H9 (cell line): ENCODE measurements at regions not wholly inside any gene's neighbourhood (a gene's known extent, or its start where the extent isn't known, plus 50 kb on each side); places are given as distances from the start of the nearest gene placed in this dataset.

Source experiments
- DNase-seq: peaks from one replicate; pipeline ENCODE4 v3.0.0-alpha.2; 2017
- H2AFZ ChIP-seq: one replicate; pipeline ENCODE4 v1.6.1; 2013; ENCODE audit warnings: mild to moderate bottlenecking, low read length, control low read depth, moderate library complexity
- H2AK5ac ChIP-seq: 2 replicates; pipeline ENCODE4 v1.6.1; 2013; ENCODE audit warnings: low read length, control low read depth, mixed read lengths; ENCODE audit not compliant: insufficient read length
- H2BK120ac ChIP-seq: one replicate; pipeline ENCODE4 v1.6.1; 2013; ENCODE audit warnings: low read depth, mild to moderate bottlenecking, low read length, control low read depth, inconsistent platforms; ENCODE audit not compliant: poor library complexity, severe bottlenecking
- H2BK12ac ChIP-seq: 2 replicates; pipeline ENCODE4 v1.6.1; 2013; ENCODE audit warnings: low read length, control low read depth, mixed read lengths, low read depth; ENCODE audit not compliant: insufficient read length
- H2BK15ac ChIP-seq: 2 replicates; pipeline ENCODE4 v1.6.1; 2013; ENCODE audit warnings: low read depth, low read length, control low read depth
- H2BK20ac ChIP-seq: one replicate; pipeline ENCODE4 v1.6.1; 2013; ENCODE audit warnings: low read depth, mild to moderate bottlenecking, low read length, control low read depth, inconsistent platforms; ENCODE audit not compliant: poor library complexity, severe bottlenecking
- H2BK5ac ChIP-seq: 2 replicates; pipeline ENCODE4 v1.6.1; 2013; ENCODE audit warnings: low read length, control low read depth, mixed read lengths; ENCODE audit not compliant: insufficient read length
- H3K14ac ChIP-seq: 2 replicates; pipeline ENCODE4 v1.6.1; 2013; ENCODE audit warnings: low read length, control low read depth; ENCODE audit not compliant: insufficient read depth
- H3K18ac ChIP-seq: 2 replicates; pipeline ENCODE4 v1.6.1; 2013; ENCODE audit warnings: low read depth, mild to moderate bottlenecking, mixed read lengths, low read length, control low read depth; ENCODE audit not compliant: insufficient read length
- H3K23ac ChIP-seq: 2 replicates; pipeline ENCODE4 v1.6.1; 2013; ENCODE audit warnings: low read length, control low read depth, mixed read lengths, low read depth; ENCODE audit not compliant: insufficient read length
- H3K23me2 ChIP-seq: 2 replicates; pipeline ENCODE4 v1.6.1; 2013; ENCODE audit warnings: low read depth, mild to moderate bottlenecking, mixed read lengths, low read length, control low read depth; ENCODE audit not compliant: insufficient read length, poor library complexity, severe bottlenecking
- H3K27ac ChIP-seq: 2 replicates; pipeline ENCODE4 v1.5.1; 2013; ENCODE audit warnings: low read length, control low read depth, mixed read lengths, low read depth; ENCODE audit not compliant: insufficient read length
- H3K27me3 ChIP-seq: 2 replicates; pipeline ENCODE4 v1.6.1; 2013; ENCODE audit warnings: low read length, control low read depth, inconsistent platforms; ENCODE audit not compliant: insufficient read depth
- H3K4ac ChIP-seq: 2 replicates; pipeline ENCODE4 v1.6.1; 2013; ENCODE audit warnings: low read depth, mild to moderate bottlenecking, control low read depth, inconsistent platforms, low read length, moderate library complexity
- H3K4me1 ChIP-seq: 2 replicates; pipeline ENCODE4 v1.6.1; 2013; ENCODE audit warnings: low read length, control low read depth, inconsistent platforms; ENCODE audit not compliant: insufficient read depth
- H3K4me2 ChIP-seq: 2 replicates; pipeline ENCODE4 v1.6.1; 2013; ENCODE audit warnings: low read length, control low read depth, mixed read lengths; ENCODE audit not compliant: insufficient read length, insufficient read depth
- H3K56ac ChIP-seq: 2 replicates; pipeline ENCODE4 v1.6.1; 2013; ENCODE audit warnings: low read depth, mild to moderate bottlenecking, mixed read lengths, low read length, control low read depth; ENCODE audit not compliant: insufficient read length
- H3K79me1 ChIP-seq: 2 replicates; pipeline ENCODE4 v1.6.1; 2013; ENCODE audit warnings: low read depth, mild to moderate bottlenecking, moderate library complexity, low read length, control low read depth, inconsistent platforms; ENCODE audit not compliant: insufficient read depth, poor library complexity, severe bottlenecking
- H3K79me2 ChIP-seq: 2 replicates; pipeline ENCODE4 v1.6.1; 2013; ENCODE audit warnings: low read length, control low read depth, inconsistent platforms; ENCODE audit not compliant: insufficient read depth
- H3K9ac ChIP-seq: 2 replicates; pipeline ENCODE4 v1.6.1; 2013; ENCODE audit warnings: low read length, control low read depth, mixed read lengths; ENCODE audit not compliant: insufficient read length; ENCODE audit errors: extremely low read depth
- H3K9me3 ChIP-seq: one replicate; pipeline ENCODE4 v1.6.1; 2013; ENCODE audit warnings: low read depth, low read length, inconsistent platforms; ENCODE audit not compliant: control insufficient read depth
- H3T11ph ChIP-seq: one replicate; pipeline ENCODE4 v1.6.1; 2013; ENCODE audit warnings: mild to moderate bottlenecking, low read length, control low read depth, inconsistent platforms
- H4K20me1 ChIP-seq: one replicate; pipeline ENCODE4 v1.6.1; 2013; ENCODE audit not compliant: control insufficient read depth, insufficient read length, insufficient read depth
- H4K5ac ChIP-seq: 2 replicates; pipeline ENCODE4 v1.6.1; 2013; ENCODE audit warnings: low read depth, mild to moderate bottlenecking, mixed read lengths, low read length, control low read depth; ENCODE audit not compliant: insufficient read length
- H4K8ac ChIP-seq: replicated peaks from 2 replicates; pipeline ENCODE4 v1.6.1; 2013; ENCODE audit warnings: low read length, control low read depth, mixed read lengths, low read depth; ENCODE audit not compliant: insufficient read length
- H4K91ac ChIP-seq: 2 replicates; pipeline ENCODE4 v1.6.1; 2013; ENCODE audit warnings: low read depth, mild to moderate bottlenecking, moderate library complexity, mixed read lengths, low read length, control low read depth; ENCODE audit not compliant: insufficient read length
- H3K27ac Mint-ChIP-seq, 3 experiments: 2 replicates in 2 of 3; 3 replicates in 1 of 3; pipeline ENCODE4 v1.8.0; 2020 to 2021; ENCODE audit warnings: mixed read lengths in 3 of 3, mild to moderate bottlenecking in 1 of 3, moderate library complexity in 1 of 3
- H3K27me3 Mint-ChIP-seq: 2 replicates; pipeline ENCODE4 v1.8.0; 2021; ENCODE audit warnings: low read depth, mild to moderate bottlenecking, moderate library complexity, mixed read lengths
- H3K36me3 Mint-ChIP-seq, 3 experiments: 2 replicates in 2 of 3; 3 replicates in 1 of 3; pipeline ENCODE4 v1.8.0; 2020 to 2021; ENCODE audit warnings: low read depth in 3 of 3, mixed read lengths in 3 of 3; ENCODE audit not compliant: insufficient read depth in 1 of 3
- H3K4me1 Mint-ChIP-seq, 2 experiments: 2 replicates each; pipeline ENCODE4 v1.8.0; 2020; ENCODE audit warnings: mixed read lengths in 2 of 2
- H3K4me3 Mint-ChIP-seq, 2 experiments: 2 replicates in 1 of 2; 3 replicates in 1 of 2; pipeline ENCODE4 v1.8.0; 2020 to 2021; ENCODE audit warnings: mild to moderate bottlenecking in 2 of 2, mixed read lengths in 2 of 2, moderate library complexity in 1 of 2
- H3K9me3 Mint-ChIP-seq, 2 experiments: 2 replicates in 1 of 2; 3 replicates in 1 of 2; pipeline ENCODE4 v1.8.0; 2020; ENCODE audit warnings: mild to moderate bottlenecking in 2 of 2, mixed read lengths in 2 of 2, moderate library complexity in 1 of 2
- WGBS: extraction: QIAGEN DNeasy Blood & Tissue Kit; methylation state at CpG from one replicate; pipeline ENCODE4 v1.1.7; 2013; ENCODE audit warnings: missing lambda C conversion rate, low lambda C conversion rate, mixed read lengths; ENCODE audit not compliant: insufficient read length; ENCODE audit errors: extremely low coverage; 5-methylcytosine and 5-hydroxymethylcytosine counted together
- TF ChIP-seq, protein P1 (sequence below): fragments of 200-600 bp; sonication (generic); conservative IDR thresholded peaks from 3 replicates; pipeline ENCODE4 v1.8.0; 2021; ENCODE audit warnings: antibody characterized with exemption, mild to moderate bottlenecking

DNA sequence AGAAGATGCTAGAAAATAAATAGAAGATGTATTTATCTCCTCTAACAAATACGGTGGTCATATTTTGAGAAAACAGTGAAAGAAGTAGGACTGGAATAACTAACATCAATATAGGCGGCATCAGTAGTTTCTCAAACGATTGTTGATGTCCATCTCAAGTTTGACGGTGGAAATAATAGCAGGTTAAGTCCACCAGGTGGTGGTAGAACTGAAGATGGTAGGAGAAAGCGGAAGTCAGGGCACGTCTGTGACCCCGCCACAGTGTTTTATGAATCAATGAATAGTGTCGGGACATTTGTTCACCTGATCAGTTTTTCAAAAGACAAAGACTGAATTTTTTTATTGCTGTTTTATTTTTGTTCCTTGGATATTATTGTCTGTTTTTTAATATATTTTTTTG is 706.4 kb upstream of the SLC10A2 start:
- Histone ChIP-seq H3K14ac (no peak overlapping the region), H2AK5ac (no peak overlapping the region), H4K5ac (no peak overlapping the region), H3K18ac (no peak overlapping the region), H4K20me1 (no peaks in the 10 kb centered on the region), H3K4me2 (no peak overlapping the region), H2BK15ac (no peak overlapping the region), H3K4ac (no peak overlapping the region), H2BK12ac (no peak overlapping the region), H2BK120ac (no peak overlapping the region), H2BK5ac (no peak overlapping the region), H3K56ac (no peak overlapping the region), H3K9me3 (no peaks in the 10 kb centered on the region), H2BK20ac (no peak overlapping the region), H3K27me3 (no peaks in the 10 kb centered on the region), H3K79me2 (no peaks in the 10 kb centered on the region), H3K23ac (no peak overlapping the region), H2AFZ (no peak overlapping the region), H3K23me2 (no peaks in the 10 kb centered on the region), H3K27ac (no peak overlapping the region), H3K79me1 (no peaks in the 10 kb centered on the region), H4K8ac (no peak overlapping the region), H4K91ac (no peak overlapping the region), H3K4me1 (no peaks in the 10 kb centered on the region), H3T11ph (no peak overlapping the region), H3K9ac (no peak overlapping the region)
- no peaks in the 10 kb centered on the region for H3K27me3 Mint-ChIP-seq
- no peak overlapping the region for H3K27ac Mint-ChIP-seq
- H3K9me3 Mint-ChIP-seq = peaks cover 10 to 12% of the 10 kb centered on the region in 2 experiments; a peak in 4 of 5 replicates
- H3K4me3 Mint-ChIP-seq = no peak overlapping the region
- no peaks in the 10 kb centered on the region for H3K4me1 Mint-ChIP-seq
- no CpG with 5 or more reads among the region's 8 CpGs for WGBS
- peaks cover 0 to 12% (median 0%) of the 10 kb centered on the region in 3 experiments; a peak in 5 of 7 replicates for H3K36me3 Mint-ChIP-seq
- no peak for DNase-seq
- TF ChIP-seq, protein P1, sequence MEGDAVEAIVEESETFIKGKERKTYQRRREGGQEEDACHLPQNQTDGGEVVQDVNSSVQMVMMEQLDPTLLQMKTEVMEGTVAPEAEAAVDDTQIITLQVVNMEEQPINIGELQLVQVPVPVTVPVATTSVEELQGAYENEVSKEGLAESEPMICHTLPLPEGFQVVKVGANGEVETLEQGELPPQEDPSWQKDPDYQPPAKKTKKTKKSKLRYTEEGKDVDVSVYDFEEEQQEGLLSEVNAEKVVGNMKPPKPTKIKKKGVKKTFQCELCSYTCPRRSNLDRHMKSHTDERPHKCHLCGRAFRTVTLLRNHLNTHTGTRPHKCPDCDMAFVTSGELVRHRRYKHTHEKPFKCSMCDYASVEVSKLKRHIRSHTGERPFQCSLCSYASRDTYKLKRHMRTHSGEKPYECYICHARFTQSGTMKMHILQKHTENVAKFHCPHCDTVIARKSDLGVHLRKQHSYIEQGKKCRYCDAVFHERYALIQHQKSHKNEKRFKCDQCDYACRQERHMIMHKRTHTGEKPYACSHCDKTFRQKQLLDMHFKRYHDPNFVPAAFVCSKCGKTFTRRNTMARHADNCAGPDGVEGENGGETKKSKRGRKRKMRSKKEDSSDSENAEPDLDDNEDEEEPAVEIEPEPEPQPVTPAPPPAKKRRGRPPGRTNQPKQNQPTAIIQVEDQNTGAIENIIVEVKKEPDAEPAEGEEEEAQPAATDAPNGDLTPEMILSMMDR = peak; percentile 71
